Skin epidermis (tissue), 12 donors: ENCODE measurements at regions not wholly inside any gene's neighbourhood (a gene's known extent, or its start where the extent isn't known, plus 50 kb on each side); places are given as distances from the start of the nearest gene placed in this dataset.

ENCODE experiments used
- H3K27ac ChIP-seq, 21 experiments: fragments of 200-600 bp; sonication (generic) in 11 of 21; one replicate each; pipeline ENCODE4 v1.5.0; 2020; ENCODE audit warnings: mild to moderate bottlenecking in 3 of 21, inconsistent platforms in 2 of 21, moderate library complexity in 2 of 21
- H3K4me3 ChIP-seq, 7 experiments: fragments of 200-600 bp; sonication (generic) in 2 of 7; one replicate each; pipeline ENCODE4 v1.5.0; 2020; ENCODE audit warnings: inconsistent platforms in 2 of 7, mild to moderate bottlenecking in 2 of 7, moderate library complexity in 1 of 7

DNA sequence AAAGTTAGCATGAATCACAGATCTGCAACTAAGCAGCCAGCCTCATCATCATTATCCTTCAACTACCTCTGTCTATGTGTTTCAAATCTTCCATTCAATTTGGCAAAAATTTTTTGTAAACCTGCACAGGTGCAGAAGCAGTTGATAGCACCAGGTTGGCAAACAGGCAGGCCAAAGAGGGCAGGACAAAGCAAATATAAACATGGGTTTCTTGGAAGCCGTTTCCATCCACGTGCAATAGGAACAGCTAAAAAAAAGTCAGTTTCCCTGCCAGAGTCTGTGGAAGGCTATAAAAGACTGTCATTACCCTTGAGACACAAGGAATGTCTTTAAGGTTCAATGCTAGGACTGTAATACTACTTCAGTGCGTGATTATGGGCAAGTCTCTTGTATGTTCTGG lies 253.2 kb downstream of the PDHA2 start:
- no peak overlapping the region for H3K27ac ChIP-seq
- no peak overlapping the region for H3K4me3 ChIP-seq

DNA sequence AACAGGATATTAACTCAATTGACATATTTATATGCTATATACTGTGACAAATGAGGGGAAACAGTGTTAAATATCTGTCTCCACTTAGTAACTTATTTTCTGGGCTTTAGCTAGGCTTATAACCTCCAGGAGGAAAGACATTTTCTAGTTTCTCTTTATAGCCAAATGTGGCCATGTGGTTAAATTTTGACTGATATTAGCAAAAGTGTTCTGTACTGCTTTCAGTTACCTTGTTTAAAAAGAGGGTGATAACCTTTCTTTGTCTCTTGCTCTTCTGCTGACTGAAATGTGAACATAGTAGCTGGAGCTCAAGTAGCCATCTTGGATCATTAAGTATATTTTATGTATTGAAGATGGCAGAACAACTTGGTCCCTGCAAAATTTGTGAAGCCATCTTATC lies 253.7 kb downstream of the PDHA2 start:
- no peak overlapping the region for H3K4me3 ChIP-seq
- no peak overlapping the region for H3K27ac ChIP-seq

DNA sequence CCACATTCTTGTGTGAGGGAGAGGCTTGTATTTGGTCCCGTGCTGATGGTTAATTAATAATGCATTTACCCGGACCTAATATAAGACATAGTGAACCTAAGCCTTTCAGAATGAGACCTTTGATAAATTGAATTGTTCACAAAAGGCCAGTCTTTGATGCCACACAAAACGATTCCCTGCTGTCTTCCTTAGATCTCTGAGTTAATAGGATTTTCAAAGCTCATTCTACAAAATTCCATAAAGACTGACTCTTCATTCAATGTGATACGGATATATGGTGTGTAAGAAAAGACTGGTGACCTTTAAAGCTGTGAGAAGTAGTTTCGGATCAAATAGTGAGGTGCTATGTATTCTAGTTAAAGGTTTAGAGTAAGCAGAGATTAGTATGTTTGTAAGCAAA lies 254.3 kb downstream of the PDHA2 start:
- no peak overlapping the region for H3K4me3 ChIP-seq
- no peak overlapping the region for H3K27ac ChIP-seq

DNA sequence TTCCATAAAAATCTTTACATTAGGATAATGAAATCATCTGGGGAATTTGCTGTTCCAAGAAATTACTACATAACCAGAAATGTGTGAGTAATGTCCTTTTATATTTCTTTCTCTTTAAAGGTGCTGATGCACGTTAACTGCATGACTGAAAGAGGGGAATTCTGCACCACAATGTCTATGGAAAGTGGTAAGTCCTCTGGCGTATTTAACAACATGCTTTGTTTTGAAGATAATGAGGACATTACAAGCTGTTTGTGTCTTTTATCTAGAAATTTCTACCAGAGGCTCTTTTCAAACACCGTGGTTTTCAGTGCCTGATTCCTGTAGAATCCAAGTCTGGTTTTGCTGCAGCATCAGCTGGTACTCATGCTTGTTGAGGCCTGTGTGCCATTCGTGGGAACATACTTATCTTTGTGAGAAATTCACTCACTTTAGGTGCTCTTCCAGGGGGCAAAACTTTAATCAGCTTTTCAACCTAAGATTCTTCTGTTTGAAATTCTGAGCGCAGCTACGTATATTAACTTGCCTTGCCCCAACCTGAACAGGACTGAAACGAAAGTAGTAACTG lies 257.2 kb downstream of the PDHA2 start:
- no peak overlapping the region for H3K4me3 ChIP-seq
- no peak overlapping the region for H3K27ac ChIP-seq

DNA sequence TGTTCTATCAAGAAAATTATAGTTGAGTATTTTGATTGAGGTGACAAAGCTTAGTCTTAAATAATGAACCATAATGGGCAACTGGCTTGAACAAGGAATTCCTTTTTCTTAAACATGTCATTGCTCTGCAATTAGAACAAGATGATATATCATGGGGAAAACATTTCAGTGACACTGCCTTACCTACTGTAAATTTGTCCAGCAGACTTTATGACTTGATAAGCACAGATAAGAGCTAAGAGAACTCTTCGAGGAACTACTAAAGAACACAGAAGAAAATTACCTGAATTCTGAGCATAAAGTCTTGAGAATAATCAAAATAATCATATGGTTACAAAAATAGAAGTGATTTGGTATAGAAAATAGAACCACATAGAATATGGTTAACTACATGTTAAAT lies 257.8 kb downstream of the PDHA2 start:
- Histone ChIP-seq H3K27ac (no peak overlapping the region), H3K4me3 (no peak overlapping the region)

DNA sequence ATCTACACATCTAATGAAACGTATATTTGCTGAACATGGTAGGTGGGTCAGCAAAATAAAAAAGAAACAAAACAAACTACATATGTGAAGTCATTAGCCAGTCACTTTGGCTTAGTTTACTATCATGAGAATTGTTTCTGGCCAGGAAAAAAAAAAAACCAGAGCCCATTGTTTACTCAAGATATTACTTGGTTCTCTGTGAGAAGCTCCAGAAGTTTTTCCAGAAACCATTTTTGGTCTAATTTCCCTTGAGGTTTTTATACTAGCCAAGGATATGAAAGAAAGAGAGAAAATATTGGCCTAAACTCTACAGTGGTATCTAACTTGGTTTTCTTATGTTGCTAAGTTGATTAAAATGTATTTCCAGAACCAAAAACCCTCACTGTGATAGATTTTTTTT lies 259.1 kb downstream of the PDHA2 start:
- no peak overlapping the region for H3K4me3 ChIP-seq
- H3K27ac ChIP-seq = no peak overlapping the region

DNA sequence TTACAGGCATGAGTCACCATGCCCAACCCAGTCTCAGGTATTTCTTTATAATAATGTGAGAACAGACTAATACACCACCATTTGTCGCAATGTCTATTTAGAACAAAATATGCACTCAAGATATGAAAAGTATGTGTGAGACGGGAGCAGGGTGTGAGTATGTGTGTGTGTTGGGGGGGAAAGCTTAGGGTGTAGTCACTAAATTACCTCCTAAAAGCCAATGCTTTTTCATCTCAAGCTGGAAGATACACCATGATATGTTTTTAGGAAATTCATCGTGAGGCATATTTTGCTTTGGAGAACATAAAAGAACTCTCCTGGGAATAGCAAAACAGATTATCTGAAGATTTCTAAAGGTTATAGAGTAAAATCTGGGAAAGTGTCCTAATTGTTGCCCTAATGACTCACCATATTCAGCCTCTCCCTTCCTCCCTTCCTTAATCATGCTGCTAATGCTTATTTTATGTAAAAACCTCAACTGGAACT lies 262.7 kb downstream of the PDHA2 start:
- no peak overlapping the region for H3K27ac ChIP-seq
- no peak overlapping the region for H3K4me3 ChIP-seq

DNA sequence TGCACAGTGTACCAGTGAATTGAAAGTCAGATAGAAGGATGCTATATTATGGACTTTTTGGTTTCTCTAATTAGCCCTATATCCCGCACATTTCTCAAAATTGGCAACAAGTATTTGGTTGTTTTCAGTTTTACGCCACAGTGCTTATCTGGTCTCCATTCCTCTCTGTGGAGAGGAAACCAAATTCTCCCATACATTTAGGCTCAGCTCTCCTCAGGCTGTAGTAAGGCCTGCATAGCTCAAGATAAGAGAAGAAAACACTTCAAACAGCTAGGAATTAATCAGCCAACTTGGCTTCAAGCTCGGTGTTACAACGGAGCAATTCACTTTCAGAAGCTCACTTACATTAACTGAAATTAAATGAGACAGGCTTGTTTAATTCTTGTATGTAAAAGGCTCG lies 263.2 kb downstream of the PDHA2 start:
- Histone ChIP-seq H3K27ac (no peak overlapping the region), H3K4me3 (no peak overlapping the region)

DNA sequence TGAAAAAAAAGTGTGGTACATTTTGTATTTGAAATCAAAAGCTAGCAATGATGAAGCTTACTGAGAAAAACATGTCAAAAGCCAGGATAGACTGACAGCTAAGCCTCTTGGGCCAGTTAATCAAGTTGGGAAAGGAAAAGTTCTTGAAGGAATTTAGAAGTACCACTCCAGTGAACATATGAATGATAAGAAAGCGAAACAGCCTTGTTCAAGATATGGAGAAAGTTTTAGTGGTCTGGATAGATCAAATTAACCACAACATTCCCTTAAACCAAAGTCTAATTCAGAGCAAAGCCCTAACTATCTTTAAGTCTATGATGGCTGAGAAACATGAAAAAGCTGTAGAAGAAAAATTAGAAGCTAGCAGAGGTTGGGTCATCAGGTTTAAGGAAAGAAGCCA lies 268.3 kb downstream of the PDHA2 start:
- H3K4me3 ChIP-seq = no peak overlapping the region
- H3K27ac ChIP-seq = no peak overlapping the region

DNA sequence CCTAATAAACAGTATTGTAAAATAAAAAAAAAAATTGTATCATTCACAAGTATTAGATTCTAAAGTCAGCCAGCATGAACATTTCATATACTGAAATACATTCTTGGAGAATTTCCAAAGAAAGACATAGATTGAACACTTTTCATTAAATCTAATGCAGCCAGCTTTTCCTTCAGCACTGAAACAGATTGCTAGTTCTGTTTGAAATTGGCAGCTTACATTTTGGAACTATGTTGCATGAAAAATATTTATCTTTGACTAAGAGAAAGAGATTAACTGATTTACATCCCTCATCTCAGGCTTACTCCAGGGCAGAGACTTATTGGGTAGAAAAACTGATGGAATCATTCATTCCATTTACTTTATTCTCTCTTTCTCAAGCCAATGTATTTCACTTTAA lies 272.7 kb downstream of the PDHA2 start:
- Histone ChIP-seq H3K4me3 (no peak overlapping the region), H3K27ac (no peak overlapping the region)

DNA sequence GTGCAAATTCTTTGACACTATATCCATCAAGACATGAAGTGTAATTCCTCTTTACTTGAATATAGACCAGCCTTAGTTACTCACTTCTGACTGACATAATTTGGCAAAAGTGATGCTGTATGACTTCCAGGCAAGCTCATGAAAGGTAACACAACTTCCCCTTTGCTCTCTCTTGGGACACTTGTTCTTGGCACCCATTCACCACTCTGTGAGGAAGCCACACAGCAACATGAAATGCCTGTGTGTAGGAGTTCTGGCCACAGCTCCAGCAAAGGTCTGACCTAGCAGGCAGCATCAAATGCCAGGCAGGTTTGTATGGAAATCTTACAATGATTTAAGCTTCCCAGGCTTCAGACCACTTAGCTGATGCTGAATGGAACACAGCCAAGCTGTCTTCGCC lies 280.3 kb downstream of the PDHA2 start:
- no peak overlapping the region for H3K27ac ChIP-seq
- H3K4me3 ChIP-seq = no peak overlapping the region

DNA sequence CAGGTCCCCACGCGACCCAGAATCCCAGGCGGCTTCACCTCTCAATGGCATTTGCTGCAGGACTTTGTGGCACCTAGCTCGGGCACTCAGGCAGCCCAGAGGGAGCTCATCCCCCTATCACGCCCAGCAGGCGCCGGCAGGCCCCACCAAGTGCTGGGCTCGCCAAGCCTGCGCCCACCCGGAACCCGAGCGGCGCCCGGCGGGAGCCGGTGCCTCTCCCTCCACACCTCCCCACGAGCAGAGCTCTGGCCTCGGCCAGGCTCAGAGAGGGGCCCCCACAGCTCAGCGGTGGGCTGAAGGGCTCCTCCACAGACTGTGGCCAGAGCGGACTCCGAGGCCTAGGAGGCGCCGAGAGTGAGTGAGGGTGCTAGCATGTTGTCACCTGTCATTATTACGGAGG lies 286.3 kb downstream of the PDHA2 start:
- H3K27ac ChIP-seq = no peak overlapping the region
- H3K4me3 ChIP-seq = no peak overlapping the region

DNA sequence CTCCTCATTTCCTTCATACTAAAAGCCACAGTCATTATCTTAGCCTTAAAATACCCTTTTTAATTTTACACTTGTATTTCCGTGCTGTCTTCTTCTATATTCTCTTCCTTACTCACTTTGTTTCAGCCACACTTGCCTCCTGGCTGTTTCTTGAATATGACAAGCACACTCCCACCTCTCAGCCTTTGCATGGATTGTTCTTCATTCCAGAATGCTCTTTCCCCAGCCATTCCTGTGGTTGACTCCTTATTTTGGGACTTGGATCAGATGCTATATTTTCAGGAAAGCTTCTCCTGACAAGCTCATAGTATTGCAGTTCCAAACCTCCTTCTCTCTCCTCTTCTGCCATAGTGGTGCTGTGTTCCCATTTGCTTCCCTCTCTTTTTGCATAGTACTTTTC lies 291.3 kb downstream of the PDHA2 start:
- Histone ChIP-seq H3K27ac (no peak overlapping the region), H3K4me3 (no peak overlapping the region)

DNA sequence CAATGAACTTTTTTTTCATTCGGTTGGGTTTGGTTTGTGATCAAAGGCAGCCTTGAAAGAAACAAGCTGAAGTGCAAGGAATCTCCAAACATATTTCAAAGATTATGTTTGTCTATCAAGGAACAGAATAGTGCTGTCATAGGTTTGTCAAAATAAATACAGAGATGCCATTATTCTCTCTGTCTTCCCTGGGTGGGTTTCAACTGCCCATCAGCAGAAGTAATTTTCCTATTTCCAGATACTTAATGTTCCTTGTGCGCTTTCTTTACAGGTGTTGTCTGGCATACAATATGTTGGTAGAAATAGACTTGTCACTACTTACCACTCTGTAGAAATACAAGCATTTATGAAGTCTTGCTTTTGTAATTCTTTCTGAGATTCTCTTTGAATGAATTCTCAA lies 294.9 kb downstream of the PDHA2 start:
- Histone ChIP-seq H3K4me3 (no peak overlapping the region), H3K27ac (no peak overlapping the region)

DNA sequence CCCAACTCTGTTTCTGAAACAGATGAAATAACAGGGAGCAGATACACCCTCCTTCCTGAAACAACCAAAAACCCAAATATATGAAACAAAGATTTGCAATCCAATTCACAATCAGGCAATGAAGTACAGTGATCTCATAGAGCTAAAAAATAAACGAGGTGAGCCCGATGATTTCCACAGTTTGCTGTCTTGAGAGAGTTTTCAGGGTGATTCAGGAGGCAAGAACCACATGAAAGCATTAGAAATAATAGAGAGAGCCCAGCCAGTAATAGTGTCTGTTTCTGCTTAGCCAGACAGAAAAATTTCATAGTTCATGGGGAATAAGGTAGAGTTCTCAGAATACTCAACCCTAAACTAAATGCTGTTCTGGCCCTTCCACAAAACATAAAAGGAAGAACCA lies 296.2 kb downstream of the PDHA2 start:
- no peak overlapping the region for H3K4me3 ChIP-seq
- H3K27ac ChIP-seq = no peak overlapping the region

DNA sequence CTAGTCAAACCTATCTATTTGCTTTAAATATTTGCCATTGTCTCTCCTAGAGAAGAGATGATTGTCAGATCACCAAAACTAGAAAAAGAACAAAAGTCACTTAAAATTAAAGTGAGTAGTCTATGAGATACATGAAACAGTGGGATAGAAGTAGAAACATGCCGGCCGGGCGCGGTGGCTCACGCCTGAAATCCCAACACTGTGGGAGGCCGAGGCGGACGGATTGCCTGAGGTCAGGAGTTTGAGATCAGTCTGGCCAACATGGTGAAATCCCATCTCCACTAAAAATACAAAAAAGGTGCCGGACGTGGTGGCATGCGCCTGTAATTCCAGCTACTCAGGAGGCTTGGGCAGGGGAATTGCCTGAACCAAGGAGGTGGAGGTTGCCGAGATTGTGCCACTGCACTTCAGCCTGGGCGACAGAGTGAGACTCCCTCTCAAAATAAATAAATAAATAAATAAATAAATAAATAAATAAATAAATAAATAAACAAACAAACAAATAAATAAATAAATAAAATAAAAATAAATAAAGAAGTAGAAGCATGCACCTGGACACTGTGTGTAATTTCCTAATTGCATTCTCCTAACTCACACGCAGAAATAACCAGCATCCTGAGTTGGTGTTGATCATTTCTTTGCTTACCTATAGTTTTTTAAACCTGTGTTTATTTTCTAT lies 299.5 kb downstream of the PDHA2 start:
- H3K27ac ChIP-seq = no peak overlapping the region
- no peak overlapping the region for H3K4me3 ChIP-seq

DNA sequence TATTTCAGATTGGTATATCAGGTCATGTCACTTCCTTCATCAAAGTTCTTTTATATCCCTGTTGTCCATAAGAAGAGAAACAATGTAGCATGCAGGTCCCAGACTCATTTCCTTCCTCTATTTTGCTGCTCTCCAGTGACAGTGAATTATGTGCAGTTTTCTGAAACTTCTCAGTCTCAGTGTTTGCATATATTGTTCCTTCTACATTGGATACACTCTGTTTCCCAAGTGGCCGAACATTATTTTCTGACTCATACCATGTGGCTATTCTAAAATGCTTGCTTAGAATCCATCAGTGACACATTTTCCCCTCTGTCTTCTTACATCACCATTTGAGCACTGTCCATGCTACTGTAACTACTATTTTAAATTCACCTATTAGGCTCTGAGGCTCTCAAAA lies 305.7 kb downstream of the PDHA2 start:
- no peak overlapping the region for H3K4me3 ChIP-seq
- no peak overlapping the region for H3K27ac ChIP-seq

DNA sequence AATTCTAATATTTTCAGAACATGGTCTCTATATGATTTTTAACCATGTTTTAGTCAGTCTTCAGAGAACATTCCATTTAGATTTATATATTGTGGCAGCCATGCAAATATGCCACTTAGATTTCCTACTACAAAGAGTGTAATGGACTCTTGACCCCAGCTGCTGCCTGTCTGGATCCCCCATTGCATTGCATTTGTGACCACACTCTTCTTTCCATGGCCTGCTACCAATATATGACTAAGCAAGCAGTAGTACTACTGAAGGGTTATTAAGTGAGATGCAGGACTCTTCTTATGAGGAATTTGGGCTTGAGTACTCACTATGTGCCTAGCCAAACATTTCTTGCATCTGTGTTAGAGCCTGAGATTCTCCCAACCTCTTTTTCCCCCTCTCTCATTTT lies 306.8 kb downstream of the PDHA2 start:
- Histone ChIP-seq H3K27ac (no peak overlapping the region), H3K4me3 (no peak overlapping the region)

DNA sequence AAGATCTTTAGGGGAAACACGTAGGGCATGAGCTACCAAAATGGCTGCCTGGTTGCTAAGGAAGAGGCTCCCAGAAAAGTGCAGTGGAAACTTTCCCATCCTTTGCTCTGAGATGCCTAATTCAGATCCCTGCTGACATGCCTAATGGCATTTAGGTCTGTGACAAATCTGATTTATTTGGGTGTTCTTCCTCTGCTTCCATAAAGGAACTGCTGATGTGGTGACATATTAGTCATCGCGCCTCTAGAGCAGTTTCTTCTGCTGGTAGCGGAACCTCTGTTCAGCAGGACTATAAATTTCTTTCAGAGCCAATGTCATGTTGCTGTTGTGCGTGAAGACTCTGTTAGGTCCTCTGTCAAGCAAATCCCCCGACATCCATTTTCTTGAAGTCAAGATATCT lies 310.0 kb downstream of the PDHA2 start:
- no peak overlapping the region for H3K27ac ChIP-seq
- no peak overlapping the region for H3K4me3 ChIP-seq

DNA sequence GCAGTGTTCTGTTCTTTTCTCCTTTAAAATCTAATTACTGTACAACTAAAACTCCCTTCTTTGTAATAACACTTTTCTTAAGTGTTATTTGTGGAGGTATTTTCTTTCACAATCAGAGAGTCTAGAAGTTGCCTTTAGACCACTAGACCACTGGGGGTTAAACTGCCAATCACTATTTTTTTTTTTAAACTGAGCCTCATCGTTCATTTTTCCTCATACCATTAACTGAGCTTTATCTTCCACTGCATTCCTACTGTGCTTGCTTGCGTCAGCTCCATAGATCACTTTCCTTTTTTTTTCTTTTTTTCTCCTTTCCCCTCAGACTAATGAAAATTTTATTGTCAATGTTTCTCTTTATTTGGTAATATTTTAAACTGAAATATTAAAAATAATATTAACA lies 310.6 kb downstream of the PDHA2 start:
- no peak overlapping the region for H3K27ac ChIP-seq
- H3K4me3 ChIP-seq = no peak overlapping the region

DNA sequence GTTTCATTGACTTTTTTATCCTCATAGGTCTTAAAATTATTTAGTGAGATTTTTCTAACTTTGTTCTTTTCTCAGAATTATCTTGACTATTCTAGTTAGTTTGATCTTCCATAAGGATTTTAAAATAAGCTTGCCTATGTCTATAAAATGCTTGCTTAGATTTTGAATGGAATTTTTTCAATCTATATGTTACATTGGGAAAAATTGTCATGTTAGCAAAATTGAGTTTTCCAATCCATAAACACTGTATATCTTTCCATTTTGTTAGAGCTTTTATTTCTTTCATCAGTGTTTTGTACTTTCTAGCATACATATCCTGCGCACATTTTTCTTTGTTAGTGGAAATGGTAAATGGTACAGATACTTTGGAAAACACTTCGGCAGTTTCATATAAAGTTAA lies 312.9 kb downstream of the PDHA2 start:
- Histone ChIP-seq H3K4me3 (no peak overlapping the region), H3K27ac (no peak overlapping the region)

DNA sequence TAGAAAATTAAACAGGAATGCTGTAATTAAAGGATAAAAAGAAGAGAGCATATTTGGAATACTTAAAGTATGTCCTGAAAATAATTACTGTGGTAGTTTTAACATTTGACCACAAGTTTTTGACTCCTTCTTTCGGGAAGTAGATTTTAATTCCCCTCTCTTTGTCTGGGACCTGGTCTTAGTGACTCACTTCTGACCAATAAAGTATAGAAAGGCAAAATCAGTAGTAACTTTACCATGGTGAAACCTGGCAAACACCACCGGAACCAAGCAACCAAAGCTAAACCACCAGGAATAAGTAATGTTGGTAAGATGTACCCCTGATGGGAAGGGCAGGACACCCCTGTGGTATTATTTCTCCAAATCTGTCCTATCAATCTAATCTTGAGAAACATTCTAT lies 314.8 kb downstream of the PDHA2 start:
- no peak overlapping the region for H3K27ac ChIP-seq
- H3K4me3 ChIP-seq = no peak overlapping the region
